ENCODE measurements at regions not wholly inside any gene's neighbourhood (a gene's known extent, or its start where the extent isn't known, plus 50 kb on each side); places are given as distances from the start of the nearest gene placed in this dataset.

DNA sequence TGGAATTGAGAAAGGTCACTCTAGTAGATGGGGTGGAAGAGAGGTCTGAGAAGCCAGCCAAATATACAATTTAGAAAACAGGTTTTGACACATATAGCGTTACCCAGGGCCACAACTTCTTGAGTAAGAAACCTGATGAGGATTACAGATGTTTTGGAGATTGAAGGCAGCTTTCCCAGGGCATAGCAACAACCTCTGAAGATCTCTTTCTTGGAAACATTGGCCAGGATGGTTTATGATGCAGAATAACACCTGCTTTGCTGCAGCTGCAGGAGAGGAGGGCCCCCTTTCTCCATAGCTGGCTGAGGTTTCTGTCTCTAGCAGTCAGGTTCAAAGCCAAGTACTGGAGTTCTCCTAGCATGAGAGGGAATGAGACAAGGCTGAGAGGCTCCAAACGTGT, 75.1 kb upstream of the NUP50 start:
- Histone ChIP-seq H3K4me2 (ENCODE audit: control insufficient read depth, extremely low read depth, insufficient read depth, low read depth, low read length) (no peak overlapping the region), H3K4me3 (ENCODE audit: control insufficient read depth in 2 of 3, extremely low read depth in 1 of 3, insufficient read depth in 2 of 3, low read depth in 1 of 3, low read length in 3 of 3) (no peak overlapping the region), H4K20me1 (ENCODE audit: control insufficient read depth, extremely low read depth, insufficient read depth, low read length) (no peaks in the 10 kb centered on the region), H3K9ac (ENCODE audit: control insufficient read depth, extremely low read depth, insufficient read depth, low read length) (no peak overlapping the region), H2AFZ (ENCODE audit: control insufficient read depth, low read length) (no peak overlapping the region), H3K36me3 (ENCODE audit: control insufficient read depth in 2 of 2, extremely low read depth in 1 of 2, insufficient read depth in 2 of 2, low read length in 2 of 2) (no peaks in the 10 kb centered on the region), H3K27me3 (ENCODE audit: control insufficient read depth, extremely low read depth, insufficient read depth, low read length) (peaks cover 6% of the 10 kb centered on the region), H3K9me1 (ENCODE audit: control insufficient read depth, extremely low read depth, insufficient read depth, low read length) (no peaks in the 10 kb centered on the region), H3K79me2 (ENCODE audit: control insufficient read depth, insufficient read depth, low read length) (no peaks in the 10 kb centered on the region), H3K4me1 (ENCODE audit: control insufficient read depth, extremely low read depth, insufficient read depth, low read length) (peaks cover 5% of the 10 kb centered on the region), H3K27ac (ENCODE audit: control insufficient read depth, insufficient read depth, low read length) (no peak overlapping the region), H3K9me3 (ENCODE audit: control insufficient read depth, low read depth, low read length) (no peaks in the 10 kb centered on the region)
- TF ChIP-seq, protein P1, sequence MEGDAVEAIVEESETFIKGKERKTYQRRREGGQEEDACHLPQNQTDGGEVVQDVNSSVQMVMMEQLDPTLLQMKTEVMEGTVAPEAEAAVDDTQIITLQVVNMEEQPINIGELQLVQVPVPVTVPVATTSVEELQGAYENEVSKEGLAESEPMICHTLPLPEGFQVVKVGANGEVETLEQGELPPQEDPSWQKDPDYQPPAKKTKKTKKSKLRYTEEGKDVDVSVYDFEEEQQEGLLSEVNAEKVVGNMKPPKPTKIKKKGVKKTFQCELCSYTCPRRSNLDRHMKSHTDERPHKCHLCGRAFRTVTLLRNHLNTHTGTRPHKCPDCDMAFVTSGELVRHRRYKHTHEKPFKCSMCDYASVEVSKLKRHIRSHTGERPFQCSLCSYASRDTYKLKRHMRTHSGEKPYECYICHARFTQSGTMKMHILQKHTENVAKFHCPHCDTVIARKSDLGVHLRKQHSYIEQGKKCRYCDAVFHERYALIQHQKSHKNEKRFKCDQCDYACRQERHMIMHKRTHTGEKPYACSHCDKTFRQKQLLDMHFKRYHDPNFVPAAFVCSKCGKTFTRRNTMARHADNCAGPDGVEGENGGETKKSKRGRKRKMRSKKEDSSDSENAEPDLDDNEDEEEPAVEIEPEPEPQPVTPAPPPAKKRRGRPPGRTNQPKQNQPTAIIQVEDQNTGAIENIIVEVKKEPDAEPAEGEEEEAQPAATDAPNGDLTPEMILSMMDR (optimal IDR thresholded peaks at IDR 0.05 in 1 of 3, IDR thresholded peaks at IDR 0.05 in 1 of 3, conservative IDR thresholded peaks at IDR 0.05 in 1 of 3; ENCODE audit: extremely low read depth in 1 of 3, insufficient read depth in 2 of 3, low read length in 3 of 3): no peak
- no peak for TF ChIP-seq EZH2 (IDR thresholded peaks at IDR 0.05; ENCODE audit: low read length)
- dilution Hi-C loops (cut with MboI; ENCODE audit: extremely low pct_ligation_motif_present, low sequenced_read_pairs): no loop called here
- FAIRE-seq (no peak), DNase-seq (ENCODE audit: low read depth, low spot score) (no peak)

DNA sequence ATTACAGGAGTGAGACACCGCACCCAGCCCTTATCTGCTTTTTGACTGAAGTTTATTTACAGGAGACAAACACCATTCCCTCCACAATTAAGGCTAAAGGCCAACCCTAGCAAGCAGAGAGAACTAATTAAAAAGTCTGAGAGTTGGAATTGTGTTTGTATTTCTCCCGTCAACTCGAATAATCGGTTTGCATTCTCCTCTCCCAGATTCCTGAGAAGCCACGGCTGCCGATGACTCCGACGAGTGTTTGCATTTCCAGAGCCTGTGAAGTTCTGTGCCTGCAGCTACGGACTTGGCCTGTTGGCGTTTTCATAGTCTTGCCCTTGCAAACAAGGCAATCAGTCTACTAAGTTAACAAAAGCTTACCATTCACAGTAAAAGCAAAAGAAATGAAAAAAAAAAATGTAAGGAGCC, 73.2 kb upstream of the NUP50 start:
- DNase-seq (ENCODE audit: low read depth, low spot score): no peak

More for the DNA sequence above, 73.2 kb upstream of the NUP50 start:
- H4K20me1 ChIP-seq (ENCODE audit: control insufficient read depth, extremely low read depth, insufficient read depth, low read length): no peaks in the 10 kb centered on the region
- H3K4me2 ChIP-seq (ENCODE audit: control insufficient read depth, extremely low read depth, insufficient read depth, low read depth, low read length): no peak overlapping the region
- no peaks in the 10 kb centered on the region for H3K27me3 ChIP-seq (ENCODE audit: control insufficient read depth, extremely low read depth, insufficient read depth, low read length)
- H3K4me1 ChIP-seq (ENCODE audit: control insufficient read depth, extremely low read depth, insufficient read depth, low read length): no peaks in the 10 kb centered on the region
- no peak overlapping the region for H3K4me3 ChIP-seq (ENCODE audit: control insufficient read depth in 2 of 3, extremely low read depth in 1 of 3, insufficient read depth in 2 of 3, low read depth in 1 of 3, low read length in 3 of 3)
- no peaks in the 10 kb centered on the region for H3K36me3 ChIP-seq (ENCODE audit: control insufficient read depth in 2 of 2, extremely low read depth in 1 of 2, insufficient read depth in 2 of 2, low read length in 2 of 2)
- FAIRE-seq: no peak
- TF ChIP-seq, protein P1 (optimal IDR thresholded peaks at IDR 0.05 in 1 of 3, IDR thresholded peaks at IDR 0.05 in 1 of 3, conservative IDR thresholded peaks at IDR 0.05 in 1 of 3; ENCODE audit: extremely low read depth in 1 of 3, insufficient read depth in 2 of 3, low read length in 3 of 3): no peak
- no peak for TF ChIP-seq EZH2 (IDR thresholded peaks at IDR 0.05; ENCODE audit: low read length)
- no peaks in the 10 kb centered on the region for H3K79me2 ChIP-seq (ENCODE audit: control insufficient read depth, insufficient read depth, low read length)
- no peak overlapping the region for H3K9ac ChIP-seq (ENCODE audit: control insufficient read depth, extremely low read depth, insufficient read depth, low read length)
- no peak overlapping the region for H3K27ac ChIP-seq (ENCODE audit: control insufficient read depth, insufficient read depth, low read length)
- H3K9me3 ChIP-seq (ENCODE audit: control insufficient read depth, low read depth, low read length): no peaks in the 10 kb centered on the region
- H3K9me1 ChIP-seq (ENCODE audit: control insufficient read depth, extremely low read depth, insufficient read depth, low read length): no peaks in the 10 kb centered on the region
- dilution Hi-C loops (cut with MboI; ENCODE audit: extremely low pct_ligation_motif_present, low sequenced_read_pairs): no loop called here
- no peak overlapping the region for H2AFZ ChIP-seq (ENCODE audit: control insufficient read depth, low read length)

Data from keratinocyte (primary cell).